HL-60 (cell line): ENCODE measurements at regions not wholly inside any gene's neighbourhood (a gene's known extent, or its start where the extent isn't known, plus 50 kb on each side); places are given as distances from the start of the nearest gene placed in this dataset.

Source experiments
- DNase-seq, 2 experiments: peaks; one replicate each; pipeline ENCODE4 v3.0.0-alpha.2; 2010 to 2020; ENCODE audit warnings: low read depth in 1 of 2, low spot score in 1 of 2
- H3K27ac ChIP-seq: fragments of 250-450 bp; sonication (Bioruptor Pico); replicated peaks from 2 replicates; pipeline ENCODE4 v1.5.1; 2020; ENCODE audit warnings: mild to moderate bottlenecking, moderate library complexity
- H3K27me3 ChIP-seq: fragments of 250-450 bp; sonication (Bioruptor Pico); 2 replicates; pipeline ENCODE4 v1.5.1; 2021; ENCODE audit warnings: mild to moderate bottlenecking, moderate library complexity; ENCODE audit not compliant: insufficient read depth, poor library complexity, severe bottlenecking
- H3K4me3 ChIP-seq: replicated peaks from 2 replicates; pipeline ENCODE4 v1.5.1; 2011; ENCODE audit warnings: mild to moderate bottlenecking, control low read depth, low read length; ENCODE audit not compliant: insufficient read depth
- CTCF ChIP-seq: IDR thresholded peaks from one replicate; pipeline ENCODE4 v1.5.1; 2011; ENCODE audit warnings: low read length, control low read depth, inconsistent platforms; ENCODE audit not compliant: insufficient read depth
- GABPA ChIP-seq: IDR thresholded peaks from 2 replicates; pipeline ENCODE4 v1.6.1; 2012; ENCODE audit warnings: low read depth
- POLR2AphosphoS5 ChIP-seq: IDR thresholded peaks from 2 replicates; pipeline ENCODE4 v1.6.1; 2012; ENCODE audit warnings: low read depth
- SPI1 ChIP-seq: IDR thresholded peaks from 2 replicates; pipeline ENCODE4 v1.6.1; 2012; ENCODE audit warnings: low read depth, mild to moderate bottlenecking, borderline replicate concordance
- TF ChIP-seq, protein P1 (sequence below): IDR thresholded peaks from 2 replicates; pipeline ENCODE4 v1.6.1; 2012; ENCODE audit warnings: low read depth; ENCODE audit not compliant: insufficient replicate concordance

- Histone ChIP-seq H3K4me3 (no peak overlapping the region), H3K27ac (no peak overlapping the region), H3K27me3 (peaks cover 1% of the 10 kb centered on the region)
- TF ChIP-seq GABPA (no peak), POLR2AphosphoS5 (no peak), SPI1 (no peak), CTCF (no peak)
- TF ChIP-seq, protein P1, sequence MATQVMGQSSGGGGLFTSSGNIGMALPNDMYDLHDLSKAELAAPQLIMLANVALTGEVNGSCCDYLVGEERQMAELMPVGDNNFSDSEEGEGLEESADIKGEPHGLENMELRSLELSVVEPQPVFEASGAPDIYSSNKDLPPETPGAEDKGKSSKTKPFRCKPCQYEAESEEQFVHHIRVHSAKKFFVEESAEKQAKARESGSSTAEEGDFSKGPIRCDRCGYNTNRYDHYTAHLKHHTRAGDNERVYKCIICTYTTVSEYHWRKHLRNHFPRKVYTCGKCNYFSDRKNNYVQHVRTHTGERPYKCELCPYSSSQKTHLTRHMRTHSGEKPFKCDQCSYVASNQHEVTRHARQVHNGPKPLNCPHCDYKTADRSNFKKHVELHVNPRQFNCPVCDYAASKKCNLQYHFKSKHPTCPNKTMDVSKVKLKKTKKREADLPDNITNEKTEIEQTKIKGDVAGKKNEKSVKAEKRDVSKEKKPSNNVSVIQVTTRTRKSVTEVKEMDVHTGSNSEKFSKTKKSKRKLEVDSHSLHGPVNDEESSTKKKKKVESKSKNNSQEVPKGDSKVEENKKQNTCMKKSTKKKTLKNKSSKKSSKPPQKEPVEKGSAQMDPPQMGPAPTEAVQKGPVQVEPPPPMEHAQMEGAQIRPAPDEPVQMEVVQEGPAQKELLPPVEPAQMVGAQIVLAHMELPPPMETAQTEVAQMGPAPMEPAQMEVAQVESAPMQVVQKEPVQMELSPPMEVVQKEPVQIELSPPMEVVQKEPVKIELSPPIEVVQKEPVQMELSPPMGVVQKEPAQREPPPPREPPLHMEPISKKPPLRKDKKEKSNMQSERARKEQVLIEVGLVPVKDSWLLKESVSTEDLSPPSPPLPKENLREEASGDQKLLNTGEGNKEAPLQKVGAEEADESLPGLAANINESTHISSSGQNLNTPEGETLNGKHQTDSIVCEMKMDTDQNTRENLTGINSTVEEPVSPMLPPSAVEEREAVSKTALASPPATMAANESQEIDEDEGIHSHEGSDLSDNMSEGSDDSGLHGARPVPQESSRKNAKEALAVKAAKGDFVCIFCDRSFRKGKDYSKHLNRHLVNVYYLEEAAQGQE = no peak
- no peak for DNase-seq
These were observed 77.9 kb upstream of the RHOBTB1 start for GRCh38 chr10:61021926-61022325.

GRCh38 chr10:61020420-61021158 lies 76.6 kb upstream of the RHOBTB1 start:
- no peak for DNase-seq
- no peak overlapping the region for H3K4me3 ChIP-seq
- H3K27ac ChIP-seq = no peak overlapping the region
- peaks cover 3% of the 10 kb centered on the region for H3K27me3 ChIP-seq
- TF ChIP-seq, protein P1 = no peak
- no peak for TF ChIP-seq POLR2AphosphoS5
- no peak for TF ChIP-seq SPI1
- no peak for TF ChIP-seq GABPA
- TF ChIP-seq CTCF = no peak

GRCh38 chr10:61018146-61018545 lies 74.2 kb upstream of the RHOBTB1 start:
- TF ChIP-seq, protein P1 = no peak
- TF ChIP-seq CTCF (no peak), POLR2AphosphoS5 (no peak)
- H3K27ac ChIP-seq = no peak overlapping the region
- no peak overlapping the region for H3K4me3 ChIP-seq
- no peak for DNase-seq
- peaks cover 3% of the 10 kb centered on the region for H3K27me3 ChIP-seq
